ENCODE measurements at regions not wholly inside any gene's neighbourhood (a gene's known extent, or its start where the extent isn't known, plus 50 kb on each side); places are given as distances from the start of the nearest gene placed in this dataset.

GRCh38 chr4:134019657-134020056, 181.9 kb downstream of the PABPC4L start:
- DNase-seq: no peak

- no peak for DNase-seq
Measured at GRCh38 chr4:134018846-134019245, 182.7 kb downstream of the PABPC4L start.

GRCh38 chr4:134001057-134001456, 200.5 kb downstream of the PABPC4L start:
- DNase-seq: no peak

- DNase-seq: no peak
Measured at GRCh38 chr4:133997436-133997835, 204.2 kb downstream of the PABPC4L start.

GRCh38 chr4:133996431-133997121, 205.0 kb downstream of the PABPC4L start:
- DNase-seq: no peak

GRCh38 chr4:133995243-133995960, 206.2 kb downstream of the PABPC4L start:
- no peak for DNase-seq

- no peak for DNase-seq
Measured at GRCh38 chr4:133982533-133983224, 218.9 kb downstream of the PABPC4L start.

- no peak for DNase-seq
Measured at GRCh38 chr4:133981327-133981726, 220.3 kb downstream of the PABPC4L start.

- no peak for DNase-seq
Measured at GRCh38 chr4:133972586-133972985, 229.0 kb downstream of the PABPC4L start.

GRCh38 chr4:133969202-133969848, 232.3 kb downstream of the PABPC4L start:
- DNase-seq: peak; percentile 9

- no peak for DNase-seq
Measured at GRCh38 chr4:133968174-133968573, 233.4 kb downstream of the PABPC4L start.

GRCh38 chr4:133960975-133961374, 240.6 kb downstream of the PABPC4L start:
- DNase-seq: no peak

GRCh38 chr4:133943081-133943480, 258.5 kb downstream of the PABPC4L start:
- DNase-seq: no peak

- no peak for DNase-seq
Measured at GRCh38 chr4:133938061-133938460, 263.5 kb downstream of the PABPC4L start.

- DNase-seq: no peak
Measured at GRCh38 chr4:133929531-133930239, 271.9 kb downstream of the PABPC4L start.

- DNase-seq: no peak
Measured at GRCh38 chr4:133921280-133922195, 280.1 kb downstream of the PABPC4L start.

GRCh38 chr4:133920236-133920635, 281.4 kb downstream of the PABPC4L start:
- no peak for DNase-seq

- DNase-seq: no peak
Measured at GRCh38 chr4:133910165-133910564, 291.4 kb downstream of the PABPC4L start.

- DNase-seq: no peak
Measured at GRCh38 chr4:133903029-133903428, 298.6 kb downstream of the PABPC4L start.

- no peak for DNase-seq
Measured at GRCh38 chr4:133891011-133891410, 310.6 kb downstream of the PABPC4L start.

GRCh38 chr4:133887723-133888122, 313.9 kb downstream of the PABPC4L start:
- DNase-seq: no peak

GRCh38 chr4:133869486-133869885, 332.1 kb downstream of the PABPC4L start:
- DNase-seq: no peak
